Kidney (tissue), 13 donors: ENCODE measurements at regions not wholly inside any gene's neighbourhood (a gene's known extent, or its start where the extent isn't known, plus 50 kb on each side); places are given as distances from the start of the nearest gene placed in this dataset.

ENCODE experiments used
- DNase-seq, 5 donors: peaks; one replicate each; pipeline ENCODE4 v3.0.0-alpha.2; 2013 to 2020
- FAIRE-seq: peaks from 2 replicates; lab custom pipeline; 2012; peaks lifted over from hg19 to GRCh38; lab: Jason Lieb, UNC
- H3K27ac ChIP-seq, 2 donors: one replicate each; pipeline ENCODE4 v1.7.0; 2013; ENCODE audit warnings: low read depth in 2 of 2, low read length in 2 of 2, inconsistent platforms in 1 of 2
- H3K27me3 ChIP-seq: one replicate; pipeline ENCODE4 v1.7.1; 2013; ENCODE audit warnings: low read length, inconsistent platforms; ENCODE audit not compliant: control insufficient read depth, insufficient read depth
- H3K36me3 ChIP-seq, 3 donors: one replicate each; pipeline versions ENCODE4 v1.7.0 to v1.7.1; 2013; ENCODE audit warnings: low read length in 3 of 3, control low read depth in 1 of 3, inconsistent platforms in 1 of 3; ENCODE audit not compliant: insufficient read depth in 3 of 3, control insufficient read depth in 2 of 3
- H3K4me1 ChIP-seq, 3 donors: one replicate each; pipeline versions ENCODE4 v1.7.0 to v1.7.1; 2013; ENCODE audit warnings: low read length in 3 of 3, inconsistent platforms in 1 of 3, low read depth in 1 of 3; ENCODE audit not compliant: control insufficient read depth in 2 of 3, insufficient read depth in 2 of 3
- H3K4me3 ChIP-seq, 3 donors: one replicate each; pipeline versions ENCODE4 v1.7.0 to v1.8.1; 2013; ENCODE audit warnings: low read length in 3 of 3, control low read depth in 1 of 3, inconsistent platforms in 1 of 3
- H3K9ac ChIP-seq, 3 donors: one replicate each; pipeline versions ENCODE4 v1.7.0 to v1.7.1; 2013; ENCODE audit warnings: low read length in 3 of 3, control low read depth in 1 of 3, inconsistent platforms in 1 of 3
- H3K9me3 ChIP-seq, 3 donors: one replicate each; pipeline versions ENCODE4 v1.7.0 to v1.7.1; 2013; ENCODE audit warnings: low read length in 3 of 3, control low read depth in 1 of 3, inconsistent platforms in 1 of 3; ENCODE audit not compliant: control insufficient read depth in 2 of 3, insufficient read depth in 1 of 3
- CTCF ChIP-seq: IDR thresholded peaks from 3 replicates; pipeline ENCODE4 v1.5.1; 2012; ENCODE audit warnings: mild to moderate bottlenecking, moderate library complexity, borderline replicate concordance; ENCODE audit not compliant: insufficient read depth; ENCODE audit errors: extremely low read depth
- intact Hi-C: fragments of 100-400 bp; cut with DNase I; formaldehyde crosslinking; loops from one replicate; pipeline ENCODE4 v1.11.1; 2022
- donor health status: control.
- donor health status: control.
- donor health status: control.
- donor health status: control.
- donor health status: control.
- donor health status: DM: yes; HTN: yes; CAD: no.
- donor health status: Normal renal cell carcinoma (clear cell type).

- no peak overlapping the region for H3K9ac ChIP-seq
- no peaks in the 10 kb centered on the region for H3K27me3 ChIP-seq
- no peak for DNase-seq
- no peak overlapping the region for H3K4me3 ChIP-seq
- peaks cover 0 to 2% (median 0%) of the 10 kb centered on the region in 3 donors for H3K9me3 ChIP-seq
- FAIRE-seq = no peak
- H3K4me1 ChIP-seq = no peaks in the 10 kb centered on the region
- no peak overlapping the region for H3K27ac ChIP-seq
- TF ChIP-seq CTCF = no peak
- H3K36me3 ChIP-seq = no peaks in the 10 kb centered on the region
- intact Hi-C loops = no loop called here
These were observed 1161.9 kb downstream of the UQCRFS1 start for GRCh38 chr19:28051047-28051446.

GRCh38 chr19:28049875-28050274 lies 1163.1 kb downstream of the UQCRFS1 start:
- TF ChIP-seq CTCF = no peak
- H3K4me3 ChIP-seq = no peak overlapping the region
- intact Hi-C loops = no loop called here
- DNase-seq (no peak), FAIRE-seq (no peak)
- H3K27me3 ChIP-seq = no peaks in the 10 kb centered on the region
- no peaks in the 10 kb centered on the region for H3K36me3 ChIP-seq
- H3K9me3 ChIP-seq = peaks cover 0 to 2% (median 0%) of the 10 kb centered on the region in 3 donors
- H3K27ac ChIP-seq = no peak overlapping the region
- no peaks in the 10 kb centered on the region for H3K4me1 ChIP-seq
- H3K9ac ChIP-seq = no peak overlapping the region

GRCh38 chr19:28046932-28047331 lies 1166.0 kb downstream of the UQCRFS1 start:
- no peaks in the 10 kb centered on the region for H3K4me1 ChIP-seq
- H3K27ac ChIP-seq = no peak overlapping the region
- DNase-seq (no peak), FAIRE-seq (no peak)
- intact Hi-C loops = no loop called here
- H3K27me3 ChIP-seq = no peaks in the 10 kb centered on the region
- TF ChIP-seq CTCF = no peak
- no peak overlapping the region for H3K4me3 ChIP-seq
- H3K9ac ChIP-seq = no peak overlapping the region
- H3K36me3 ChIP-seq = no peaks in the 10 kb centered on the region
- H3K9me3 ChIP-seq = peaks cover 0 to 2% (median 0%) of the 10 kb centered on the region in 3 donors

GRCh38 chr19:28045621-28046020 lies 1167.3 kb downstream of the UQCRFS1 start:
- no peak overlapping the region for H3K4me3 ChIP-seq
- peaks cover 0 to 9% (median 0%) of the 10 kb centered on the region in 3 donors for H3K9me3 ChIP-seq
- no peak for TF ChIP-seq CTCF
- H3K36me3 ChIP-seq = no peaks in the 10 kb centered on the region
- H3K27me3 ChIP-seq = no peaks in the 10 kb centered on the region
- no peak for FAIRE-seq
- H3K4me1 ChIP-seq = no peaks in the 10 kb centered on the region
- H3K27ac ChIP-seq = no peak overlapping the region
- no peak overlapping the region for H3K9ac ChIP-seq
- intact Hi-C loops = no loop called here
- DNase-seq = no peak
